Brain microvascular endothelial cell (primary cell): ENCODE measurements at regions not wholly inside any gene's neighbourhood (a gene's known extent, or its start where the extent isn't known, plus 50 kb on each side); places are given as distances from the start of the nearest gene placed in this dataset.

Experiments
- DNase-seq: peaks from one replicate; pipeline ENCODE4 v3.0.0-alpha.2; 2020
- H3K27ac ChIP-seq: fragments of 250-450 bp; sonication (Bioruptor Pico); 2 replicates; pipeline ENCODE4 v1.5.1; 2020; ENCODE audit warnings: mild to moderate bottlenecking, moderate library complexity
- H3K27me3 ChIP-seq: fragments of 250-450 bp; sonication (Bioruptor Pico); replicated peaks from 2 replicates; pipeline ENCODE4 v1.5.1; 2020; ENCODE audit warnings: mild to moderate bottlenecking
- H3K36me3 ChIP-seq: fragments of 250-450 bp; sonication (Bioruptor Pico); replicated peaks from 2 replicates; pipeline ENCODE4 v1.5.1; 2020; ENCODE audit warnings: mild to moderate bottlenecking
- H3K4me3 ChIP-seq: 2 replicates; pipeline ENCODE4 v1.5.1; 2011; ENCODE audit warnings: low read depth, mild to moderate bottlenecking, control low read depth, low read length, moderate library complexity
- CTCF ChIP-seq: IDR thresholded peaks from 2 replicates; pipeline ENCODE4 v1.5.1; 2011; ENCODE audit warnings: low read depth, mild to moderate bottlenecking, moderate library complexity, low read length, control low read depth, inconsistent platforms; ENCODE audit errors: missing control alignments
- in situ Hi-C: cut with HindIII; loops from 2 replicates; pipeline ENCODE4 v1.10.0; 2017; ENCODE audit warnings: low sequenced_read_pairs, low pct_ligation_motif_present

- Histone ChIP-seq H3K4me3 (no peak overlapping the region), H3K36me3 (no peaks in the 10 kb centered on the region), H3K27ac (no peak overlapping the region), H3K27me3 (no peaks in the 10 kb centered on the region)
- no peak for DNase-seq
- in situ Hi-C loops = no loop called here
- TF ChIP-seq CTCF = no peak
Measured at GRCh38 chr4:35105486-35105885, 1138.8 kb downstream of the ARAP2 start.

- no peak for TF ChIP-seq CTCF
- Histone ChIP-seq H3K36me3 (no peaks in the 10 kb centered on the region), H3K4me3 (no peak overlapping the region), H3K27ac (no peak overlapping the region), H3K27me3 (no peaks in the 10 kb centered on the region)
- in situ Hi-C loops = no loop called here
- no peak for DNase-seq
Measured at GRCh38 chr4:35106091-35106734, 1138.1 kb downstream of the ARAP2 start.

- in situ Hi-C loops = no loop called here
- Histone ChIP-seq H3K27me3 (no peaks in the 10 kb centered on the region), H3K4me3 (no peak overlapping the region), H3K27ac (no peak overlapping the region), H3K36me3 (no peaks in the 10 kb centered on the region)
- no peak for TF ChIP-seq CTCF
- DNase-seq = no peak
Measured at GRCh38 chr4:35124106-35124505, 1120.2 kb downstream of the ARAP2 start.

- Histone ChIP-seq H3K4me3 (no peak overlapping the region), H3K27ac (no peak overlapping the region), H3K36me3 (no peaks in the 10 kb centered on the region), H3K27me3 (no peaks in the 10 kb centered on the region)
- TF ChIP-seq CTCF = no peak
- in situ Hi-C loops = no loop called here
- DNase-seq = no peak
Measured at GRCh38 chr4:35125995-35126712, 1118.2 kb downstream of the ARAP2 start.

- no peak overlapping the region for H3K4me3 ChIP-seq
- no peaks in the 10 kb centered on the region for H3K27me3 ChIP-seq
- TF ChIP-seq CTCF = no peak
- no peaks in the 10 kb centered on the region for H3K36me3 ChIP-seq
- in situ Hi-C loops = no loop called here
- no peak overlapping the region for H3K27ac ChIP-seq
- no peak for DNase-seq
Measured at GRCh38 chr4:35138449-35138848, 1105.9 kb downstream of the ARAP2 start.
